ENCODE measurements at regions not wholly inside any gene's neighbourhood (a gene's known extent, or its start where the extent isn't known, plus 50 kb on each side); places are given as distances from the start of the nearest gene placed in this dataset.

DNA sequence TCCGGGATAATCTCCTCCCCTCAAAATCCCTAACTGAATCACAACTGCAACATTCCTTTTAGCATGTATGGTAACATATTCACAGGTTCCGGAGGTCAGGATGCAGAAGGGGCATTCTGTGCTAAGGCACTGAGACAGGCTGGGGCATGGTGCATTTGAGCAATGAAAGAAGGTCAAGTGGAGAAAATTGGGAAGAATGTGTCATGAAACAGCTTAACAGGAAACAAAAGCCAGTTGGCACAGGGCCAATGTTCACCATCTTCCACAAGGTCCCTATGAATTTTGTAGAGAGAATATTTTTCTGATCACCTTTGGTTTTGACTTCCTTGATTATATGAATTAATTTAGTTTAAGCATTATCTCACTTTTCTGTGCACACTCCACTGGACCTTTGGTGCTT lies 587.7 kb upstream of the NR2F2 start (continued):
- no peak for TF ChIP-seq RXRA (IDR thresholded peaks at IDR 0.05; ENCODE audit: insufficient read depth, low read depth, low read length)

Measured in H1 (cell line).